DOHH2 (cell line): ENCODE measurements at regions not wholly inside any gene's neighbourhood (a gene's known extent, or its start where the extent isn't known, plus 50 kb on each side); places are given as distances from the start of the nearest gene placed in this dataset.

Experiments used
- H3F3A ChIP-seq: fragments of 200-600 bp; sonication (generic), shearing (Covaris generic); 2 replicates; pipeline ENCODE4 v1.6.0; 2016; ENCODE audit warnings: antibody characterized with exemption, mild to moderate bottlenecking; ENCODE audit not compliant: control insufficient read depth, insufficient read depth
- H3K27ac ChIP-seq: fragments of 200-600 bp; sonication (generic); 2 replicates; pipeline ENCODE4 v1.5.1; 2014; ENCODE audit warnings: low read depth, mild to moderate bottlenecking, low read length, moderate library complexity
- H3K27me3 ChIP-seq: fragments of 200-600 bp; sonication (generic); 2 replicates; pipeline ENCODE4 v1.6.1; 2014; ENCODE audit warnings: mild to moderate bottlenecking, low read length, mixed read lengths; ENCODE audit not compliant: control insufficient read depth
- H3K36me3 ChIP-seq: fragments of 200-600 bp; sonication (generic); 2 replicates; pipeline ENCODE4 v1.6.1; 2014; ENCODE audit warnings: mild to moderate bottlenecking, low read length, moderate library complexity, mixed read lengths; ENCODE audit not compliant: control insufficient read depth
- H3K4me1 ChIP-seq: fragments of 200-600 bp; sonication (generic); 2 replicates; pipeline ENCODE4 v1.6.1; 2014; ENCODE audit warnings: mild to moderate bottlenecking, low read length, mixed read lengths; ENCODE audit not compliant: control insufficient read depth
- H3K4me2 ChIP-seq: fragments of 200-600 bp; sonication (generic); 2 replicates; pipeline ENCODE4 v1.6.0; 2014; ENCODE audit warnings: mild to moderate bottlenecking, low read length, moderate library complexity
- H3K4me3 ChIP-seq: fragments of 200-600 bp; sonication (generic); 2 replicates; pipeline ENCODE4 v1.5.1; 2014; ENCODE audit warnings: mild to moderate bottlenecking, low read length, mixed read lengths
- H3K79me2 ChIP-seq: fragments of 200-600 bp; sonication (generic); 2 replicates; pipeline ENCODE4 v1.6.1; 2014; ENCODE audit warnings: mild to moderate bottlenecking, low read length, mixed read lengths; ENCODE audit not compliant: control insufficient read depth
- H3K9me2 ChIP-seq: fragments of 200-600 bp; sonication (generic); replicated peaks from 2 replicates; pipeline ENCODE4 v1.6.1; 2014; ENCODE audit warnings: mild to moderate bottlenecking, low read length, mixed read lengths; ENCODE audit not compliant: control insufficient read depth
- H3K9me3 ChIP-seq: fragments of 200-600 bp; sonication (generic); 2 replicates; pipeline ENCODE4 v1.6.1; 2014; ENCODE audit warnings: antibody characterized with exemption, low read length, mixed read lengths; ENCODE audit not compliant: control insufficient read depth, insufficient read depth
- H4K20me1 ChIP-seq: fragments of 200-600 bp; sonication (generic); 2 replicates; pipeline ENCODE4 v1.6.0; 2014; ENCODE audit warnings: low read depth, mild to moderate bottlenecking, antibody characterized with exemption, low read length, moderate library complexity; ENCODE audit not compliant: control insufficient read depth, insufficient read depth
- EZH2phosphoT487 ChIP-seq: fragments of 200-600 bp; sonication (generic); IDR thresholded peaks from 2 replicates; pipeline ENCODE4 v1.6.1; 2017; ENCODE audit warnings: borderline replicate concordance, mild to moderate bottlenecking, antibody characterized with exemption, low read length, moderate library complexity, mixed read lengths
- TF ChIP-seq, protein P1 (sequence below): fragments of 200-600 bp; sonication (generic); IDR thresholded peaks from one replicate; pipeline ENCODE4 v1.5.1; 2014; ENCODE audit warnings: antibody characterized with exemption, mild to moderate bottlenecking, low read depth, low read length; ENCODE audit not compliant: poor library complexity, severe bottlenecking

DNA sequence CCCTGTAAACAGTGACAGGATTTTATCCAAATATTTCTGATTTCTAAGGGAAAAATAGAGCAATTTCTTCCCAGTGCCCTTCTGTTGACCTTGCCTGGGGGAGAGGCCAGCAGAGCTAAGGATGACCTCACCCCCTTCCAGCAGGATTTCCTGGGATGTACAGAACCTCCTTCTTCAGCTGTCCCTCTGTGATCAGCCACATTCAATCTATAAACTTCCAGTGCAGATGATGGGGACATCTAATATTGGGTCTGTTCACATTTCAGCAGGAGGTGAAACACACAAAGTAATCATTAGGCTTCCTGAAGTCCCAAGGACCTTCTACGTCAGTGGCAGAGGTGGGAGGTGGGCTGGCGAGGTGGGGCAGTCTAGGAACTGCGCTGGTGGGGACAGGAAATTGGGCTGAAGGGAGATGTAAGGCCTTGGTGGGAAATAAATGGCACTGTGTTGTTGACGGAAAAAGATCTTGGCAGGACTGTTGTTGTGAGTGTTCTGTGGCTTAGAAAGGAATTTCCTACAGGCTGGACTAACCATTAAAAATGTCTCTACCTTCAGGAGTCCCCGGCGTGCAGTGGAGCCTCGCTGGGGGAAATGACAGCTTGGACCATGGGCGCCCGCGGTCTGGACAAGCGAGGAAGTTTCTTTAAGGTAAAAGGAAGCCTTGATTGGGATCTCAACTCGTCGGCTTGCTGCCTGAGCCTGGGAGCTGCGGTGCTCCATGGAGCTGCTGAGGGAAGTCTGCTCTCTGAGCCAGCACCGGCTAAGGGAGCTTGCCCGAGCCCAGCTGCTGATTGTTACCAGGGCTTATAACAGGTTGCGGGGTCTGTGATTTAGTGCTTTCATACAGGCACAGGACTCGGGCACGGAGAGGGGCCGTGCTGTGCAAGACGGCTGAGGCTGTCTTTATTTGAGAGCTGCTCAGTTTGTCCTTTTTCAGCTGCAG, 127.9 kb upstream of the NAA20 start:
- Histone ChIP-seq H3K4me2 (no peak overlapping the region), H3F3A (no peaks in the 10 kb centered on the region), H3K27ac (no peak overlapping the region), H3K9me2 (no peaks in the 10 kb centered on the region), H3K4me3 (no peak overlapping the region), H3K9me3 (no peaks in the 10 kb centered on the region), H3K79me2 (no peaks in the 10 kb centered on the region), H3K4me1 (no peaks in the 10 kb centered on the region), H3K36me3 (no peaks in the 10 kb centered on the region), H3K27me3 (no peaks in the 10 kb centered on the region), H4K20me1 (no peaks in the 10 kb centered on the region)
- no peak for TF ChIP-seq EZH2phosphoT487
- TF ChIP-seq, protein P1, sequence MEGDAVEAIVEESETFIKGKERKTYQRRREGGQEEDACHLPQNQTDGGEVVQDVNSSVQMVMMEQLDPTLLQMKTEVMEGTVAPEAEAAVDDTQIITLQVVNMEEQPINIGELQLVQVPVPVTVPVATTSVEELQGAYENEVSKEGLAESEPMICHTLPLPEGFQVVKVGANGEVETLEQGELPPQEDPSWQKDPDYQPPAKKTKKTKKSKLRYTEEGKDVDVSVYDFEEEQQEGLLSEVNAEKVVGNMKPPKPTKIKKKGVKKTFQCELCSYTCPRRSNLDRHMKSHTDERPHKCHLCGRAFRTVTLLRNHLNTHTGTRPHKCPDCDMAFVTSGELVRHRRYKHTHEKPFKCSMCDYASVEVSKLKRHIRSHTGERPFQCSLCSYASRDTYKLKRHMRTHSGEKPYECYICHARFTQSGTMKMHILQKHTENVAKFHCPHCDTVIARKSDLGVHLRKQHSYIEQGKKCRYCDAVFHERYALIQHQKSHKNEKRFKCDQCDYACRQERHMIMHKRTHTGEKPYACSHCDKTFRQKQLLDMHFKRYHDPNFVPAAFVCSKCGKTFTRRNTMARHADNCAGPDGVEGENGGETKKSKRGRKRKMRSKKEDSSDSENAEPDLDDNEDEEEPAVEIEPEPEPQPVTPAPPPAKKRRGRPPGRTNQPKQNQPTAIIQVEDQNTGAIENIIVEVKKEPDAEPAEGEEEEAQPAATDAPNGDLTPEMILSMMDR, result no peak

DNA sequence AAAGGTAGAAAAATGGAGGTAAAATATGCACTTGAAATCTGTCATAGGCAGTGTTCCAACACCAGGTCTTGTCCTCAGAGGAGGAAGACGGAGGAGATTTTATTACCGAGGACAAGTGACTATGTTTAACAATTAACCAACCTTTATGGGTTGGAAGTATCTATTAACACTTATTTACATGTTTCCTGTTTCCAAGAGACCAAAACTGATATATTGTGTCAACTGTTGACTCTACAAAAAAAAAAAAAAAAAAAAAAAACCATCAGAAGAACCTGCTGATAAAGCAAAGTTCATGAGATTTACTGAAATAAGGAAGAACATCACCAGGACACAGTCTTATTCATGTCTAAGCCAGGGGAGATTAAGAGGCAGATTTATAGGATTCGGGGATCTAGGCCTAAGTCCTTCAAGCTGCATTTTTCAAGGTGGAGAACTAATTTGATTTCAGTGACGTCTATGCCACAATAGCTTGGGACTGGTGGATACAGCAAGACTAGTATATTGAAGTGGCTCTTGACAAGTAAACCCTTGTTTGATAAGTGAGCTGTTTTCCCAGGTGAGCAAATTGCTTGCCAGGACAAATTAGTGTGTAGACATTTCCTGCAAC, 126.6 kb upstream of the NAA20 start:
- Histone ChIP-seq H3F3A (no peaks in the 10 kb centered on the region), H3K27ac (no peak overlapping the region), H3K4me1 (no peaks in the 10 kb centered on the region), H3K4me3 (no peak overlapping the region), H3K79me2 (no peaks in the 10 kb centered on the region), H4K20me1 (no peaks in the 10 kb centered on the region), H3K9me3 (no peaks in the 10 kb centered on the region), H3K4me2 (no peak overlapping the region), H3K36me3 (no peaks in the 10 kb centered on the region), H3K27me3 (no peaks in the 10 kb centered on the region), H3K9me2 (no peaks in the 10 kb centered on the region)
- TF ChIP-seq EZH2phosphoT487, result no peak
- TF ChIP-seq, protein P1, result no peak

DNA sequence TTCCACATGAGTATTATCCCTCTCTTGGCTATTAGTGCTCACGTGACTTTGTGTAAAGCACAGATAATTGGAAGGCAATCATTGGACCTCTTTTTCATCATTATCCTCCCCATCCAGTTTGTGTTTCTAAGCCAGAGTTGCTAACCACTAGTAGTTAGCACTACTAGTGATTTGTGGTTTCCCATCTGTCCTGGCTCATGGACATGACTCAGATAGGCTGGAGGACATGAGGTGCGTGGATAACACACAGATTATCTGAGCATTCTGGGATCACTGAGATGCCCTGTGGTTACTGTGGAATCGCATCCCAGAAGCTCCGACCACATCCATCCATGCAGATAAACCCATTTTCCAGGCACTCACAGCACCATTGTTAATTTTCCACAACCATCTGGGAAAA, 123.8 kb upstream of the NAA20 start:
- H3K79me2 ChIP-seq, result no peaks in the 10 kb centered on the region
- TF ChIP-seq EZH2phosphoT487, result no peak
- TF ChIP-seq, protein P1, result no peak
- no peak overlapping the region for H3K27ac ChIP-seq
- H3F3A ChIP-seq, result no peaks in the 10 kb centered on the region
- H3K27me3 ChIP-seq, result no peaks in the 10 kb centered on the region
- no peak overlapping the region for H3K4me3 ChIP-seq
- H3K36me3 ChIP-seq, result no peaks in the 10 kb centered on the region
- no peak overlapping the region for H3K4me2 ChIP-seq
- no peaks in the 10 kb centered on the region for H4K20me1 ChIP-seq
- no peaks in the 10 kb centered on the region for H3K9me2 ChIP-seq
- H3K9me3 ChIP-seq, result no peaks in the 10 kb centered on the region
- H3K4me1 ChIP-seq, result no peaks in the 10 kb centered on the region
